ENCODE measurements at regions not wholly inside any gene's neighbourhood (a gene's known extent, or its start where the extent isn't known, plus 50 kb on each side); places are given as distances from the start of the nearest gene placed in this dataset.

DNA sequence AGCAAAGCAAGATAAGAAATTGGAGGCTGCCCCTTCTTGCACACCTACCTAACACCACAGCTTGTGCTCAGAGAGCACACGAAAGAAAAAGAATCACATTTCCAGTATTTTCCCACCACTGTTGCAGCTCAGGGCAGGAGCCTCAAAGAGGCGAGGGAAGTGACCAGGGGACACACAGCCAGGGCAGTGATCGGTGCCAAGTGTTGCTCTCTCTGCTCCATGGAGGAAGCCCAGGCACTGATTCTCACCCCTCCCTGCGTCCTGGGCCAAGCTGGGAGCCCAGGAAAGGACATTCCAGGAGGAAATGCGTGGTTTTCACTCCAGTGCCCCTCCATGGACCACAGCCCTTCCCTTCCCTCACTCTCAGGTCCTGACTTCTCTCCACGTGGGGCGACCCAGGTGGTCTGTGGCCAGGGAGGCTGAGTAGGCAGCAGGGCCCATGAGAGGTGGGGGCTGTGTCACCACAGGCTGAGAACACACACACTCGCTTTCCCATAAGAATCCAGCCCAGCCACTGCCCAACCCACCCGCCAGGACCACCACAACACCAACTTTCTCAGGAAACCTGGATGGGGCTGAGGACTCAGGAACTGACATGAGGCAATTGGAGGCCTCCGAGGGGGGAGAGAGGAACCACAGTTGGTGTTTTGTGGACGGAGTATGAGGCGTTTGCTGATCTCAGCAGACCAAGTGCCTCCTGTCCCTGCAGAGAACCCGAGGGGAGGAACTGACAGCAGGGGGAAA is 81.7 kb upstream of the MAFB start:
- Histone ChIP-seq H3K9me3 (ENCODE audit: insufficient read depth, low read depth, low read length) (no peaks in the 10 kb centered on the region), H3K4me1 (ENCODE audit: insufficient read depth, low read length) (0 out of 2 replicates have a peak, but pooled peaks cover 5% of the 10 kb centered on the region), H3K27me3 (ENCODE audit: insufficient read depth, low read length) (no peaks in the 10 kb centered on the region), H3K4me3 (ENCODE audit: low read length) (no peak overlapping the region), H3K9ac (ENCODE audit: low read depth, low read length) (no peak overlapping the region), H3K36me3 (ENCODE audit: insufficient read depth, low read length) (no peaks in the 10 kb centered on the region), H3K27ac (ENCODE audit: low read depth, low read length) (no peak overlapping the region)
- WGBS, result 84% methylated on average over 13 of the region's 13 CpGs

DNA sequence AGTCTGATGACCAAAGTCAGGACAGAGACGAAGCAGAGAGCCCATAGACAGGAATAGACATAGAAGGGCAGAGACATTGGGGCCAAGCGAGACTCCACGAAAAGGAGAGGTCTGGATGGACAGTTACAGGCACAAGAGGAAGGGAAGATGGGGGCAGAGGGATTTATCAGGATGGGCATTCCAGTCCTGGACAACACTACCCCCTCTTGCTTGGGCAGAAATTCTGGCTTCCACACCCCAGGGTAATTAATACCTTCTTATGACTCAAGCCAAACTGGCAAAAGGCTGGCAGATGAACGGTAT is 82.2 kb upstream of the MAFB start:
- WGBS, result 71% methylated on average over 4 of the region's 4 CpGs
- no peaks in the 10 kb centered on the region for H3K9me3 ChIP-seq (ENCODE audit: insufficient read depth, low read depth, low read length)
- no peak overlapping the region for H3K4me3 ChIP-seq (ENCODE audit: low read length)
- no peaks in the 10 kb centered on the region for H3K27me3 ChIP-seq (ENCODE audit: insufficient read depth, low read length)
- 0 out of 2 replicates have a peak, but pooled peaks cover 5% of the 10 kb centered on the region for H3K4me1 ChIP-seq (ENCODE audit: insufficient read depth, low read length)
- H3K27ac ChIP-seq (ENCODE audit: low read depth, low read length), result no peak overlapping the region
- no peak overlapping the region for H3K9ac ChIP-seq (ENCODE audit: low read depth, low read length)
- H3K36me3 ChIP-seq (ENCODE audit: insufficient read depth, low read length), result no peaks in the 10 kb centered on the region

DNA sequence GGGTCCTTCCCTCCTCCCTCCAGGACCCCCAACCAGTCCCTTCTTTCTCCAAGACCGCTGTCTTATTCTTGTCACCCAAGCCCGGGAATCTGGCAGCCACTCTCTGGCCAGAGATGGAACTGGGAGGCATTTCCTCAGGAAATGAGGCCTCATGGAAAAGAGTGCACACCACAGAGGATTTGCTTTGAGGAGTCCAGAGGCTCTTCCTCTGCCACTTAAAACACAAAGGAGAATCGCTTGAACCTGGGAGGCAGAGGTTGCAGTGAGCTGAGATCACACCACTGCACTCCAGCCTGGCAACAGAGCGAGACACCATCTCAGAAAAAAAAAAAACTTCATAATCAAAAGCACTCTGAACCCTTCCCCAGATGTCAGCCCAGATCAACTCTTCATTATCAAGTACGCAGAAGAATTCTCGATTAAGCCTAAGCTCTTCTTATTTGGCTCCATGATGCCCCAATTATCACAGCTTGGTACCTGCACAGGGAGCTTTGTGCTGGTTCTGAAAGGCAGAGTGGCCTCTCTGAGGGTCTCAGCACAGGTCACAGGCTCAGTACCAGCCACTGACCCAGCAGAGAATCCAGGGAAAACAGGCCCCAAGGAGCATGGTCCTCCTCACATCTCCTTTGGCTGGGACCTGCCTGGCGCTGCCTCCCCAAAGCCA is 82.9 kb upstream of the MAFB start:
- WGBS, result 95% methylated on average over 7 of the region's 7 CpGs
- H3K27me3 ChIP-seq (ENCODE audit: insufficient read depth, low read length), result no peaks in the 10 kb centered on the region
- H3K9me3 ChIP-seq (ENCODE audit: insufficient read depth, low read depth, low read length), result no peaks in the 10 kb centered on the region
- no peaks in the 10 kb centered on the region for H3K36me3 ChIP-seq (ENCODE audit: insufficient read depth, low read length)
- H3K4me1 ChIP-seq (ENCODE audit: insufficient read depth, low read length), result 0 out of 2 replicates have a peak, but pooled peaks cover 5% of the 10 kb centered on the region
- H3K4me3 ChIP-seq (ENCODE audit: low read length), result no peak overlapping the region
- H3K27ac ChIP-seq (ENCODE audit: low read depth, low read length), result no peak overlapping the region
- H3K9ac ChIP-seq (ENCODE audit: low read depth, low read length), result no peak overlapping the region

DNA sequence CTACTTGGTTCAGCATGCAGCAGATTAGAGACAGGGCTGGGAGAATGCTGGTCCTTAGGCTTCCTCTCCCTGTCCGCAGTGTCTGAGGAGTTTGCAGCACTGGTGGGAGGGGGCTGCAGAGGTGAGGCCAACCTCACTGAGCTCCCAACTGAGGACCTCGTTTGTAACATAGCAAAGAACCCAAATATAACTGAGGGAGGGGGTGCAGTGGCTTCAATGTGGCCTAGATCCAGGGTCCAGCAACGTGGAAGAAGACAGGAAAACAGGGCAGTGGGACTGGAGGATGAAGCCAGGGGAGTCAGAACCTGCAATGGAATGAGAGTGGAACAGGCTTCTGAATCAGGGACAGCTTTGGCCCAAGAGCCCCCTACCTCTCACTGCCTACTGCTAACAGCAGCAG is 84.3 kb upstream of the MAFB start:
- H3K4me1 ChIP-seq (ENCODE audit: insufficient read depth, low read length), result no peaks in the 10 kb centered on the region
- H3K9ac ChIP-seq (ENCODE audit: low read depth, low read length), result no peak overlapping the region
- WGBS, result 90% methylated on average over 3 of the region's 3 CpGs
- H3K4me3 ChIP-seq (ENCODE audit: low read length), result no peak overlapping the region
- H3K27me3 ChIP-seq (ENCODE audit: insufficient read depth, low read length), result no peaks in the 10 kb centered on the region; the same call in 1 of the 2 replicates
- no peaks in the 10 kb centered on the region for H3K9me3 ChIP-seq (ENCODE audit: insufficient read depth, low read depth, low read length)
- H3K36me3 ChIP-seq (ENCODE audit: insufficient read depth, low read length), result no peaks in the 10 kb centered on the region
- H3K27ac ChIP-seq (ENCODE audit: low read depth, low read length), result no peak overlapping the region

DNA sequence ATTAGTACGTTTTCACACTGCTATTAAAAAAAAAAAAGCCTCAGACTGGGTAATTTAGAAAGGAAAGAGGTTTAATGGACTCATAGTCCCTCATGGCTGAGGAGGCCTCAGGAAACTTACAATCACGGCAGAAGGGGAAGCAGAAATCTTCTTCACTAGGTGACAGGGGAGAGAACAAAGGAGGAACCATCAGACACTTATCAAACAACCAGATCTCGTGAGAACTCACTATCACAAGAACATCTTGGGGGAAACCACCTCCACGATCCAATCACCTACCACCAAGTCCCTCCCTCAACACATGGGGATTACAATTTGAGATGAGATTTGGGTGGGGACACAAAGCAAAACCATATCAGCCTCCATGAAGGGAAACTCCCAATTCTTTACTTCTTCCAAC is 85.2 kb upstream of the MAFB start:
- Histone ChIP-seq H3K4me1 (ENCODE audit: insufficient read depth, low read length) (no peaks in the 10 kb centered on the region), H3K9ac (ENCODE audit: low read depth, low read length) (no peak overlapping the region), H3K27me3 (ENCODE audit: insufficient read depth, low read length) (no peaks in the 10 kb centered on the region; the same call in 1 of the 2 replicates), H3K36me3 (ENCODE audit: insufficient read depth, low read length) (no peaks in the 10 kb centered on the region), H3K27ac (ENCODE audit: low read depth, low read length) (no peak overlapping the region), H3K4me3 (ENCODE audit: low read length) (no peak overlapping the region), H3K9me3 (ENCODE audit: insufficient read depth, low read depth, low read length) (no peaks in the 10 kb centered on the region)
- WGBS, result 93% methylated on average over 3 of the region's 4 CpGs

DNA sequence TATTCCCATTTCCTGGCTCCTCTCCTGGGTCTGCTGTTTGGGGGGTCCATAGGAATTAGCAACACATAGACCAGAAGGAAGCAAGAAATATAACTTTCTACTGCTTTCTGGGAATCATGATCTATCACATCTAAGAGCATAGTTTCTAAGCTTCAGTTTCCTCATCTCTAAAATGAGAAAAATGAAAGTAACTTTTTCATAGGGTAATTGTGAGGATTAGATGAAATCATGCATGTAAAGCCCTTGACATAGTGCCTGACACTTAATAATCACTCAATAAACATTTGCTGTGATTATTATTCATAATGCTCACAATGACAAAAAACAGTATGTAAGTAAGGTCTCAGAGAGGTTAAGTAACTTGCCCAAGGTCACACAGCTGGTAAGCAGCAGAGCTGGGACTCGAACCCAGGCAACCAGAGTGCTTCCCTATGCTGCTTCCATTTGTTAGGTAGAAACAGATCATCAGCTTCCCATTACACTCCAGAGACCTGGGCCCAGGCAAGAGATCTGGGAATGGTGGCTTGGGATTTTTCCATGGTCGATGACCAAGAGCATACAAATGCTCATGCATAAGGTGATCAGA is 86.6 kb upstream of the MAFB start:
- WGBS, result 88% methylated on average over 2 of the region's 2 CpGs
- no peaks in the 10 kb centered on the region; the same call in 1 of the 2 replicates for H3K27me3 ChIP-seq (ENCODE audit: insufficient read depth, low read length)
- no peaks in the 10 kb centered on the region for H3K36me3 ChIP-seq (ENCODE audit: insufficient read depth, low read length)
- H3K27ac ChIP-seq (ENCODE audit: low read depth, low read length), result no peak overlapping the region
- H3K9ac ChIP-seq (ENCODE audit: low read depth, low read length), result no peak overlapping the region
- no peaks in the 10 kb centered on the region for H3K9me3 ChIP-seq (ENCODE audit: insufficient read depth, low read depth, low read length)
- H3K4me1 ChIP-seq (ENCODE audit: insufficient read depth, low read length), result no peaks in the 10 kb centered on the region
- H3K4me3 ChIP-seq (ENCODE audit: low read length), result no peak overlapping the region

DNA sequence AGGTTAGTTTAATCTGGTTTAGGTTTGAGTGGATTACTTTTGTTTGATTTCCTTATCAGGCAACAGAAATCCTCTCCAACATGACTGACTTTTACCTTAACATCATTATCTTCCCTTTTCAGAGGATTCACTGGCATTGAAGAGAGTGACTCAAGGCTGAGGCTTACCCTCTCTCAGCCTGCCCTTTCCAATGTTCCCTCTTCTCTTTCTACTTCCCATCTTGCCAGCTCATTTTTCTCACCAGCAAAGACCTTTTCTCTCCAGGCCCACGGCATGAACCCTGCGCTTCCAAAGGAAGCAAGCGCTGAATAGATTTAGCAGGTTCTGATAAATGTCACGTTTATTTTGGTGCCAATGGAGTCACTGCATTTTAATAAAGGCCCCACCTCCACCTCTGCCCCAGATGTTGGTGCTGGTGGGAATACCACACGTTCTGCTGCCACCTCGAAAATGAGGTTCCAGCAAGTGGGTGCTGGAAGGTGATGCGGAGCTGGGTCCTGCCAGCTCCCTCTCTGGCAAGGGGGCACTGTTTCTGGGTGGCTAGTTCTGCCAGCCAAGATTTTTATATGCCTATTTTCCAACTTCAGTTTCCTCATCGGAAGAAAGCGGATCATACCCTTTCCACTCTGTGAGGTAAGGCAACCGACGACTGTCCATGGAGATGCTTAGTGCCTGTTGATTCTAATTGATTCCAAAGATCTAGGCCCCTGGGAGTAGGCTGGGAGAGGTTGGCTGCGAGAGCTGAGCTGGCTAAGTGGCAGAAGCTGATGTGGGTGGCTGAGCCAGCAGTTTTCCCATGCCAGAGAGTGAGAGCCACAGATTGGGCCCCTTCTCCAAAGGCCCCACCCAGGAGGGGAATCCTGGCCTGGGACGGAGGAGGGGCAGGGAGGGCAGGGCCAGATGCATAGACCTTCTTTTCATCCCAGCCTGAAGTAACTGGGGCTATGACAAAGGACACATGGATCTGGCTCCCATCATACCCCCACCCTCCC is 87.7 kb upstream of the MAFB start:
- H3K9me3 ChIP-seq (ENCODE audit: insufficient read depth, low read depth, low read length), result no peaks in the 10 kb centered on the region
- no peak overlapping the region for H3K9ac ChIP-seq (ENCODE audit: low read depth, low read length)
- no peaks in the 10 kb centered on the region for H3K4me1 ChIP-seq (ENCODE audit: insufficient read depth, low read length)
- no peaks in the 10 kb centered on the region for H3K36me3 ChIP-seq (ENCODE audit: insufficient read depth, low read length)
- H3K4me3 ChIP-seq (ENCODE audit: low read length), result no peak overlapping the region
- H3K27ac ChIP-seq (ENCODE audit: low read depth, low read length), result no peak overlapping the region
- 87% methylated on average over 13 of the region's 13 CpGs for WGBS
- no peaks in the 10 kb centered on the region; the same call in 1 of the 2 replicates for H3K27me3 ChIP-seq (ENCODE audit: insufficient read depth, low read length)

DNA sequence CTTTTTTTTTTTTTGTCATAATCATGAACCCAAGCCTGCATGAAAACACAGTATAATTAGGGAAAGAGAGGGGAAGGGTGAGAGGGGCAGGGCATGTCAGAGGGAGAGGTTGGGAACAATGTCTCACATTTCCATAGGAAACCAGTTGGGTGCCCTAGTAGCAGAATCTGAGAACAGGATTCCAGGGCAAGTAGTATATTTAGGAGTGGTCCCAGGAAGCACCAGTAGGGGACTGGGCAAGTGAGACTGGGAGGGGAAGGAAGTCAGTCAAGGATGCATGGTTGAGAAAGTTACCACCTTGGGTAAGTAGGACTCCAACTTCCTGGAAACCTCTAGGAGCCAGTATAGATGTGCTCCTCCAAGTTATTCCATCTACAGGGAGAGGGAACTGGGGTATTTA is 88.6 kb upstream of the MAFB start:
- Histone ChIP-seq H3K9me3 (ENCODE audit: insufficient read depth, low read depth, low read length) (no peaks in the 10 kb centered on the region), H3K36me3 (ENCODE audit: insufficient read depth, low read length) (no peaks in the 10 kb centered on the region), H3K27ac (ENCODE audit: low read depth, low read length) (no peak overlapping the region), H3K4me3 (ENCODE audit: low read length) (no peak overlapping the region), H3K9ac (ENCODE audit: low read depth, low read length) (no peak overlapping the region), H3K27me3 (ENCODE audit: insufficient read depth, low read length) (no peaks in the 10 kb centered on the region; the same call in 1 of the 2 replicates), H3K4me1 (ENCODE audit: insufficient read depth, low read length) (no peaks in the 10 kb centered on the region)

DNA sequence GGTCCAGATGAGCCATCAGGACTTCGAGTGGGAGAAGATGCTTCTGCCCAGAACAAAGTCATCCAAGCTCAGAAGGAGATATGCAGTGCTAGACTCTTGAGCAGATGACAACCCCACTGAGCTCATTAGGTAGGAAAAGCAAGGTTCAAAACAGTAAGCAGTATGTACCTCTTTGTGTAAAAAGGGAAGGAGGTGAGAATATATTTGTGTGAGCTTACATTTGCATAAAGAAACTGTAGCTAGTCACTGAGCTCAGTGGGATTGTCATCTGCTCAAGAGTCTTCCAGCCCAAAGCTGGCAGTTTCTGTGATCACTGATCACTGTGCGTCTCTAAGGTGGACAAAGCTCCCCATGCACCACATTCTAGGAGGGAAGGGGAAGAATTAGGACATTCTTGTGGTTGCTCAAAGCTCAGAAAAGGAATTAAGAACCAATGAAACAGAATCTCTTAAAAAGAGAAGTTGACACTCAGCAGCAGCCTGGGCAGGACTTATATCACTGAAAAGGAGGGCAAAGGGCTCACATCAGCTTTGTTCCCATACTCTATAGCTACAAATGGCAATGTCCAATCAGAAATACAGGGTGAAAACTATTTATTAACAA is 90.0 kb upstream of the MAFB start:
- Histone ChIP-seq H3K9ac (ENCODE audit: low read depth, low read length) (no peak overlapping the region), H3K36me3 (ENCODE audit: insufficient read depth, low read length) (no peaks in the 10 kb centered on the region), H3K27ac (ENCODE audit: low read depth, low read length) (no peak overlapping the region), H3K27me3 (ENCODE audit: insufficient read depth, low read length) (no peaks in the 10 kb centered on the region; the same call in 1 of the 2 replicates), H3K9me3 (ENCODE audit: insufficient read depth, low read depth, low read length) (no peaks in the 10 kb centered on the region), H3K4me1 (ENCODE audit: insufficient read depth, low read length) (no peaks in the 10 kb centered on the region), H3K4me3 (ENCODE audit: low read length) (no peak overlapping the region)
- WGBS, result 92% methylated on average over 2 of the region's 2 CpGs

DNA sequence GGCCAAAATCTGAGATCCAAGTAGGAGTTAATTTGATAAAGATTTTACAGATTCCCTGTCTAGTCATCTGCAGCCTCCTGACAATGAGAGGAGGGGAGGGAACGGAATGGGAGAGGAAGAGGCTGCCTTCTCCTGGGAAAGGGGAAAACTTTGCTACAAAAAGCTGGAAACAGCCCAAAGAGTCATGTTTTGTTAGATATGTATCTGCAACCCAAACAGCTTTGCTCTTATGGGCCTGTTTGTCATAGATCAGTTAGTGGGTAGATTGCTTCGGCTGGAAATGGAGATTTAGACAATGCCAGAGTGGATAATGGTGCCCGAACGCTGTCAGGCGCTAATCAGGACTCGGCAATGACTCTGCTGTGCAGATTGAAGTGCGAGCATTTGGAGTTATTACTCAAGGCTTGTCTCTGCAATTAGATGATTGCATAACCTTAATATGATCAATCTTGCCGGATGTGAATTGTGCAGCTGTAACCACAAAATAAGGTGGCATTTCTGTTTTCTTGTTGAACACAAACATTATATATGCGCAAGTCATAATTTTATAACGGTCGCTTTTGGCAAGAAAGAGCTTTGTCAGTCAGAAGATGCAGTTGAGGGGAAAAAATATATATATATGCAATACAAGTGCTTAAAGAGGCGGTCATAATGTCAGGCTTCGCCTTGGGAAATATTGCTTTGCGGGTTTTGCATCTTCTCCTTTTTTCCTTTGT is 92.4 kb upstream of the MAFB start:
- H3K9me3 ChIP-seq (ENCODE audit: insufficient read depth, low read depth, low read length), result no peaks in the 10 kb centered on the region
- H3K4me3 ChIP-seq (ENCODE audit: low read length), result no peak overlapping the region
- H3K9ac ChIP-seq (ENCODE audit: low read depth, low read length), result no peak overlapping the region
- H3K27me3 ChIP-seq (ENCODE audit: insufficient read depth, low read length), result no peaks in the 10 kb centered on the region; the same call in 1 of the 2 replicates
- no peaks in the 10 kb centered on the region for H3K4me1 ChIP-seq (ENCODE audit: insufficient read depth, low read length)
- H3K27ac ChIP-seq (ENCODE audit: low read depth, low read length), result no peak overlapping the region
- no peaks in the 10 kb centered on the region for H3K36me3 ChIP-seq (ENCODE audit: insufficient read depth, low read length)
- WGBS, result 91% methylated on average over 14 of the region's 14 CpGs
